HG02938 (cell line): ENCODE measurements at regions not wholly inside any gene's neighbourhood (a gene's known extent, or its start where the extent isn't known, plus 50 kb on each side); places are given as distances from the start of the nearest gene placed in this dataset.
"Not testable (repeated sequence)": the region's sequence is repeated elsewhere in the genome, so short reads cannot be mapped to it uniquely, and the experiment has no call there.

Experiments
- ATAC-seq: cut with Tn5 transposase; IDR thresholded peaks from one replicate; pipeline ENCODE4 v1.9.1; 2021; ENCODE audit warnings: mild to moderate bottlenecking, moderate library complexity; ENCODE audit not compliant: unreplicated experiment

DNA sequence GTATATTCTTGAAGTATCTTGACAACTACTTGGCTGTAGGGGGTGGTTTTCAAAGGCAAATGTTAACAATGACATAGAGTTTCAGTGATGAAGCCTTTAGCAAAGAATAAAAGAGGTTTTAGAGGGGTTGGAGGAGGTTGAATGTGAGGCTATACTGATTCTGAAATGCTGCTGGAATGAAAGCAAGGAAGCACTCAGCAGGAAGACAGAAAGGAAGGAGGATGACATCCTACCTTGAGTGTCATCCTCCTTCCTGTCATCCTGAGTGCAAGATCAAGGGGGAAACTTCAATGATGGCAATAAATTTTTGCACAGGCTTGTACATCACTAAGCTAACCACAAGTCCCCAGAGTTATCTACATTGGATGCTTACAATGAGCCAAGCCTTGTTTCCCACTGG, 120.5 kb downstream of the APIP start:
- ATAC-seq = no peak

DNA sequence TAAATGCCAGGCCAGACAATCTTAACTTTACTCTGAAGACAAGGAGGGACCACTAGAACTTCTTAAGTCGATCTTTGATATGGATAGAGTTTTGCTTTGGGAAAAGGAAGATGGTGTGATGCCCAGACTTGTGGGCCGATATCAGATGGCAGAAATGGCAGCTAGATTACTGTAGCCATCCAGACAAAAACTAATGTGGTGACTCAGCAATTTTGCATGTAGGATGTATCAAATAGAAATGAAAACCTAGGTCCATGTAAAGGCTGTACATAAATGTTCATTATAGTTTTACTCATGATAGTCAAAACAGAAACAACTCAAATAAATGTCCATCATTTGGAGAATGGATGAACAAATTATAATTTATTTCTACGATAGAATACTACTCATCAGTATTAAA, 121.5 kb downstream of the APIP start:
- no peak for ATAC-seq

- ATAC-seq = no peak
Observed at GRCh38 chr11:34793666-34794065, 122.5 kb downstream of the APIP start.

DNA sequence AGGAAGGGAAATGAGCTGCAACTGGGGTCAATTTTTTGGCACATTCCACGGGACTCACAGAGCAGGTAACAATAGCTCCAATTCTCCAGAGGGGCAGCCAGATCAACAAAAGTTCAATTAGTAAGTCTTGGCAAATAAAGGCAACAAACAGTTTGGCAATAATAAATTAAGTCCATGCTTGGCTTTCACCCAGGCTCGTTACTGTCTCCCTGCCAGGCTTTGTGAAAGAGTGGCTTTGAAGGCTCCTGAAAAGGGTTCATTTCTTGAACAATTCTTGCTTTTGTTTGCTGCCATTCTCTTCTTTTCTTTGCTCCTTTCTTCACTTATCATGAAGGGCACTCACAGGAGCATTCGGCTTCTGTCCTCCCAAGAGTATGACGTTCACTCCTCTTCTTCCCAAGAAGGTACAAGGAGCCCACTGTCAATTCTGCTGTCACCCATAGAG, 123.3 kb downstream of the APIP start:
- no peak for ATAC-seq

- no peak for ATAC-seq
Observed at GRCh38 chr11:34791780-34792542, 124.2 kb downstream of the APIP start.

DNA sequence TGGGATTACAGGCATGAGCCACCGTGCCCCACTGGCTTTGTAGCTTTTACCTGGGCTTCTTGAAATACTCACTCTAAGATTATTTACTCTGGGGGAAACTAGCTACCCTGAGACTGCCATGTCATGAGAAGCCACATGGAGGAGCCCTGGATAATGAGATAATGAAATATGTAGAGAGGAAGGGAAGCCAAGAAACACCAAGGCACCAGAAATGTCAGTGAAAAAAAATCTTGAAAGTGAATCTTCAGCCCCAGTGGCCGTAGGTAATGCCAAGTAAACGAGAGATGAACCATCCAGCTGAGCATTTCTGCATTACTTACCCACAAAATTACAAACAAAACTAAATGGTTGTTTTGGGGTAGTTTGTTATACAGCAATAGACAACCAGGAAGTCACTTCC, 125.6 kb downstream of the APIP start:
- ATAC-seq = no peak

DNA sequence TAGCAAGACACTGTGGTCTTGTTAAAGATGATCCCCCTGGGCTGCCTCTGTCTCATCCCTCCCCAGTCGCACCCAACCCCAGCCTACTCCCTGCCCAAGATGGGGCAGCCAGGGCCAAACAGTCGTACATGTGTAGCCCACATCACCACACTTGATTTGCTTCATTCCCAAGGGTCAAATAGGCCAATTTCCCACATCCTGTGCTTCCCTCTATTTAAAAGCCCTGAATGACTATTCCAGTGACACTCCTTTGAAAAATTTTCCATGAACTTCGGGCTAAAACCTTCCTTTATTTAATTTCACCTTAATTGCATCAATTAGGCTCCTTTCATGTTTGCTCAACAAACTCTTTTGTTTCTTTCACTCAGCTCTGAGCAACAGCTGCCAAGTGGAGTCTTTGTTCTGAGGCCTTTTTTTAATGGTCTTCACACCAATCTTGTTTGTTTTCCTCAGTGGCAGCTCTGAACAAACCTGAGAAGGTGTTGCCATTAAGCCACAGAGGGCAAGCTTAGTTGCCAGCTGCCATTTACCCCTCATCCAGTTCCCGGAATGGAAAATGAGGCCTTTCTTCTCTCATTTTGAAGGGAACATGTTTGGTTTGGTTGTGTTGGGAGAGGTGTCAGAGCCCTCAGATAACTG, 126.9 kb downstream of the APIP start:
- ATAC-seq = no peak

DNA sequence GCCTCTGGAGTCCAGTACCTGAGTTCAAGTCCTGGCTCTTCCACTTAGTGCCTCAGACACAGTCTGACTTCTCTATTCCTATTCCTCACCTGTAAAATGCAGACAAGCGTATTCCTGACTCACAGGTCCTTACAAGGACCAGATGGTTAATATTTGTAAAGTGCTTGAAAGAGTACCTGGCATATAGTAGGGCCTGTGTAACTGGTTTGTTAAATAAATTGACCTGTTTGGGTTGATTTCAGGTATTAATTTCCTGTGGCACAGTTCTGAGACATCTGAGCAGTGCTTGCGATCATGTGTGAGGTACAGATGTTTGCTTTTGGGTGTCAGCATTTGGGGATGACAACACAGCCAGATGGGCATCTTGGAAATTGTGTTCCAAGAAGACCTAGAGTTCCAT, 127.5 kb downstream of the APIP start:
- ATAC-seq = no peak

GRCh38 chr11:34787895-34788294, 128.3 kb downstream of the APIP start:
- ATAC-seq = no peak

DNA sequence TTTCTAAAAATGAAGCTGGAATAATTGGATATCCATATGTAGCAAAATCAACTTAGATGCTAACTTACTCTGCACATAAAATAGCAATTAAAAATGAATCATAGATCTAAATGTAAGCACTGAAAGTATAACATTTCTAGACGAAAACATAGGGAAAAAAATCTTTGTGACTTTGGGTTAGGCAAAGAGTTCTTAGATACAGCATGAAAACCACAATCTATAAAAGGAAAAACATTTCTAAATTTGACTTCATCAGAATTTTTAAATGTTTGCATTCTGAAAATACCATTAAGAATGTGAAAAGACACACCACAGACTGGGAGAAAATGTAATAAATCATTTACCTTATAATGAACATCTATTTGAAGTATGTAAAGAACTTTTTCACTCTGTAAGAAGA, 128.8 kb downstream of the APIP start:
- no peak for ATAC-seq

- ATAC-seq = no peak
Observed at GRCh38 chr11:34784318-34784841, 131.8 kb downstream of the APIP start.

- ATAC-seq = no peak
Observed at GRCh38 chr11:34783816-34784317, 132.3 kb downstream of the APIP start.

DNA sequence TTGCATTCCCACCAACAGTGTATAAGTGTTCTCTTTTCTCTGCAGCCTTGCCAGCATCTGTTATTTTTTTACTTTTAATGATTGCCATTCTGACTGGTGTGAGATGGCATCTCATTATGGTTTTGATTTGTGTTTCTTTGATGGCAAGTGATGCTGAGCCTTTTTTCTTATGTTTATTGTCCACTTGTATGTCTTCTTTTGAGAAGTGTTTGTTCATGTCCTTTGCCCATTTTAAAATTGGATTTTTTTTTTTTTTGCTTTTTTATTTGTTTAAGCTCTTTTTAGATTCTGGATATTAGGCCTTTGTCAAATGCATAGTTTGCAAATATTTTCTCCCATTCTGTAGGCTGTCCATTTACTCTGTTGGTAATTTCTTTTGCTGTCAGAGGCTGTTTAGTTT, 134.4 kb downstream of the APIP start:
- not testable (repeated sequence) for ATAC-seq

GRCh38 chr11:34775417-34775888, 140.7 kb downstream of the APIP start:
- ATAC-seq = no peak

DNA sequence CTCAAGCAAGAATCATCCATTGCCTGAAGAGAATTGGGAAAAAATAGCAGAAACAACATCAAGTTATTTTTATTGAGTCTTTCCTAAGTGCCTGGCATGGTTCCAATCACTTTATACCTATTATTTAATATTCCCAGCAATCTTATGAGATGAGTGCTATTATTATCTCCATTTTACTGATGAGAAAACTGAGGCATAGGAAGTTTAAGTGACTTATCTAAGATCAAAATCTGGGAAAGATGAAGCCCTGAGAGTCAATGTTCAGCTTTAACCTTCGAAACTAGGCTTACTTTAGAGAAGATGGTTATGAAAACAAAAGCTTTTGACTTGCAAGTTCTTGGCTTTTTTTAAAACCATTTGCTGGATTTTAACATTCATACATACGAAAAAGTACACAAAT, 141.6 kb downstream of the APIP start:
- ATAC-seq = no peak

- ATAC-seq = no peak
Observed at GRCh38 chr11:34773826-34774225, 142.4 kb downstream of the APIP start.

DNA sequence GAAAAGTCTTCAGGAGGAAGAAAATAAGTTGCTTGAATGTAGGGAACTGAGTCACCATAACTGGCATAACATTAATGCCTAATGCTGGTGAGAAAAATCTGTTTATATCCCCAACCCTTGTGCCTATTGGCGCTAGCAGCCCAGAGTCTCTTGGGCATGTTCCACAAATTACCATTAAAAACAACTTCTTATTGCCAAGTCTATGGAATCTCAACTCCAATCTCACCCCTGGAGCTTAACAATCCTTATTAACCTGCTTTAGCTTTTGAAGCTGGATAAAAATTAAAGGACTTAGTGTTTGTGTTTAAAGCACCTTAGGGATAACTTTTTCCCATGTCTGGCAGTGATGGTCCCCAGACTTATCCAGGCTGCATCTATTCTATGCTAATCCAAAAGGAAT, 143.0 kb downstream of the APIP start:
- ATAC-seq = no peak

GRCh38 chr11:34770111-34770510, 146.1 kb downstream of the APIP start:
- ATAC-seq = no peak

- ATAC-seq = no peak
Observed at GRCh38 chr11:34769224-34769623, 147.0 kb downstream of the APIP start.

DNA sequence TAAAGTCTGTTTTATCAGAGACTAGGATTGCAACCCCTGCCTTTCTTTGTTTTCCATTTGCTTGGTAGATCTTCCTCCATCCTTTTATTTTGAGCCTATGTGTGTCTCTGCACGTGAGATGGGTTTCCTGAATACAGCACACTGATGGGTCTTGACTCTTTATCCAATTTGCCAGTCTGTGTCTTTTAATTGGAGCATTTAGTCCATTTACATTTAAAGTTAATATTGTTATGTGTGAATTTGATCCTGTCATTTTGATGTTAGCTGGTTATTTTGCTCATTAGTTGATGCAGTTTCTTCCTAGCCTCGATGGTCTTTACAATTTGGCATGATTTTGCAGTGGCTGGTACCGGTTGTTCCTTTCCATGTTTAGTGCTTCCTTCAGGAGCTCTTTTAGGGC, 141.7 kb downstream of the EHF start:
- ATAC-seq = not testable (repeated sequence)

GRCh38 chr11:34758262-34758661, 137.4 kb downstream of the EHF start:
- ATAC-seq = no peak

DNA sequence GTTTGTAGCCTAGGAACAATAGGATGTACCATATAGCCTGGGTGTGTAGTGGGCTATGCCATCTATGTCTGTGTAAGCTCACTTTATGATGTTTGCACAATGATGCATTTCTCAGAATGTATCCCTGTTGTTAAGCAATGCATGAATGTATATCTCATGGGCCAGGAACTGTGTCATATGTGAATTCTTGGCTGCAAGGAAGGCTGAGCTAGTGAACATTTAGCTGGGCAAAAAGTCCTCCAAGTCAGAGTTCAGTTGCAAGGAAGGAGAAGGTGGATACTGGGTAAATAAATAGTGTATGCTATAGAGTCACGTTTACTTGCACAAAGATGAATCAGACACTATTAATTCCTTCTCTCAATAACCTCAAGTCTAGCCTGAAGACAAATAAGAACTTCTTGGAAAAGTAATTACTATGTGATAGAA, 136.1 kb downstream of the EHF start:
- no peak for ATAC-seq
